CD4-positive, alpha-beta memory T cell (primary cell): ENCODE measurements at regions not wholly inside any gene's neighbourhood (a gene's known extent, or its start where the extent isn't known, plus 50 kb on each side); places are given as distances from the start of the nearest gene placed in this dataset.

Experiments used
- CTCF ChIA-PET: fragments of 350-600 bp; sonication (Branson Sonifier 250); formaldehyde crosslinking; loops from one replicate; lab custom pipeline; 2021; ENCODE audit warnings: inconsistent platforms; ENCODE audit not compliant: partially characterized antibody; lab: Charles Lee
- POLR2A ChIA-PET: fragments of 350-600 bp; sonication (Branson Sonifier 250); formaldehyde crosslinking; loops from one replicate; lab custom pipeline; 2021; ENCODE audit not compliant: partially characterized antibody; lab: Charles Lee
- DNase-seq, 5 donors: peaks; one replicate each; pipeline versions ENCODE4 v3.0.0 to v3.0.0-alpha.2; 2020 to 2022; ENCODE audit warnings: mixed read lengths in 1 of 5
- H3K27ac ChIP-seq: one replicate; pipeline ENCODE4 v1.7.0; 2013; ENCODE audit warnings: low read depth, low read length
- H3K27me3 ChIP-seq: 2 replicates; pipeline ENCODE4 v1.7.0; 2013; ENCODE audit warnings: mild to moderate bottlenecking, low read length, moderate library complexity; ENCODE audit not compliant: insufficient read depth
- H3K36me3 ChIP-seq: 2 replicates; pipeline ENCODE4 v1.7.0; 2013; ENCODE audit warnings: mild to moderate bottlenecking, low read length, moderate library complexity; ENCODE audit not compliant: insufficient read depth
- H3K4me1 ChIP-seq: 2 replicates; pipeline ENCODE4 v1.7.0; 2013; ENCODE audit warnings: mild to moderate bottlenecking, low read length, moderate library complexity; ENCODE audit not compliant: insufficient read depth
- H3K4me3 ChIP-seq, 2 donors: one replicate each; pipeline ENCODE4 v1.7.0; 2013; ENCODE audit warnings: low read length in 2 of 2, mild to moderate bottlenecking in 1 of 2
- H3K9me3 ChIP-seq, 2 donors: one replicate each; pipeline ENCODE4 v1.7.0; 2013; ENCODE audit warnings: low read length in 2 of 2, control low read depth in 1 of 2; ENCODE audit not compliant: control insufficient read depth in 1 of 2
- H3K27ac Mint-ChIP-seq, 7 donors: one replicate each; pipeline ENCODE4 v1.8.0; 2020 to 2021; ENCODE audit warnings: mixed read lengths in 7 of 7, mild to moderate bottlenecking in 6 of 7, inconsistent platforms in 3 of 7, moderate library complexity in 3 of 7
- H3K27me3 Mint-ChIP-seq, 2 donors: one replicate each; pipeline ENCODE4 v1.8.0; 2020 to 2021; ENCODE audit warnings: mixed read lengths in 2 of 2
- H3K36me3 Mint-ChIP-seq, 2 donors: one replicate each; pipeline ENCODE4 v1.8.0; 2020 to 2021; ENCODE audit warnings: mixed read lengths in 2 of 2, inconsistent platforms in 1 of 2, mild to moderate bottlenecking in 1 of 2
- H3K4me1 Mint-ChIP-seq, 4 donors: one replicate each; pipeline ENCODE4 v1.8.0; 2020 to 2021; ENCODE audit warnings: mixed read lengths in 4 of 4, mild to moderate bottlenecking in 1 of 4
- H3K4me3 Mint-ChIP-seq, 8 donors: one replicate each; pipeline ENCODE4 v1.8.0; 2020 to 2021; ENCODE audit warnings: mixed read lengths in 8 of 8, mild to moderate bottlenecking in 7 of 8, moderate library complexity in 6 of 8, inconsistent platforms in 3 of 8
- H3K9me3 Mint-ChIP-seq, 8 donors: one replicate each; pipeline ENCODE4 v1.8.0; 2020 to 2021; ENCODE audit warnings: mixed read lengths in 8 of 8, mild to moderate bottlenecking in 5 of 8, inconsistent platforms in 3 of 8, moderate library complexity in 1 of 8
- intact Hi-C: fragments of 100-400 bp; cut with micrococcal nuclease; formaldehyde crosslinking; loops from one replicate; pipeline ENCODE4 v1.15.1; 2023

DNA sequence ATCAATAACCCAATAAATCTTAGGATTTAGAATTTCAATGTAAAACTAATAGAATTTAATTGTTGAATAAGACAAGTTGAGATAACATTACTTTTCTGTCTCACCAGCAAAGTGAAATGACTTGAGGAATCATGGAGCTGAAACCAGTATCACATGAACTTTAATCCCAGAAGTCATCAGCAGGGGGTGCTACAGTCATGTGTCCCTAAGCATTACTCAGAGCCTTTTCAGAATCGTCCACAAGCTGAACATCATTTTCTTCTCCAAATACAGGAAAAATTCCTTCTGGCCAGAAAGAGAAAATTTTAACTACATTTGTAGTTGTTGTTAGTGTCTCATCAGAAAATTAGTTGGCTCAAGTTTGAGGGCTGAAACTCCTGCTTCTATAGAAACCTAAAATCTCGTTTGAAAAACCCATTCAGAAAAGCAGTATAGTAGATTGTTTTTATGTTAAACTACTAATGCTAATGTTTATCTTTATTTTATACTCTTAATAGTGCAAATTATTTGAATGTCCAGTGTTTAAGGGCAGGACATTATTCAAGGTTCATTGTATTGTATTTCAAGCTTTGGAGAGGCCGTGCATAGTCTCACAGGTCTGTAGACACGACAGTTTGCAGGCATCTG lies 384.1 kb downstream of the PLOD2 start:
- no peak for DNase-seq
- H3K36me3 ChIP-seq = no peaks in the 10 kb centered on the region
- H3K9me3 Mint-ChIP-seq = peaks cover 0 to 11% (median 3%) of the 10 kb centered on the region in 8 donors
- POLR2A ChIA-PET = no interaction called here
- H3K9me3 ChIP-seq = no peaks in the 10 kb centered on the region
- intact Hi-C loops = no loop called here
- H3K36me3 Mint-ChIP-seq = no peaks in the 10 kb centered on the region
- no peaks in the 10 kb centered on the region for H3K4me1 Mint-ChIP-seq
- H3K27me3 Mint-ChIP-seq = no peaks in the 10 kb centered on the region
- H3K27me3 ChIP-seq = no peaks in the 10 kb centered on the region
- no peak overlapping the region for H3K4me3 Mint-ChIP-seq
- CTCF ChIA-PET = no interaction called here
- no peaks in the 10 kb centered on the region for H3K4me1 ChIP-seq
- no peak overlapping the region for H3K4me3 ChIP-seq
- no peak overlapping the region for H3K27ac ChIP-seq
- no peak overlapping the region for H3K27ac Mint-ChIP-seq

DNA sequence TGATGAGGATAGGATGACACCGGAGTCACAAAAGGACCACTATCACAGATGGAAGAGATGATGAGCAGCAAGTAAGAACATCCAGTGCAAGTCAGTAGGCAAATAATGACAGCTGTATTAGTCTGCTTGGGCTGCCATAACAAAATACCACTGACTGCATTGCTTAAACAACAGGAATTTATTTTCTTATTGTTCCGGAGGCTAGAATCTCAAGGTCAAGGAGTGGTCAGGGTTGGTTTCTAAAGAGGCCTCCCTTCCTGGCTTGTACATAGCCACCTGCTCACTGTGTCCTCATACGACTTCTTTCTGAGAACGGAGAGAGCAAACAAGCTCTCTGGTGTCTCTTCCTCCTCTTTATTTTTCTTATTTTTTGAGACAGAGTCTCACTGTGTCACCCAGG lies 380.7 kb downstream of the PLOD2 start:
- Mint-ChIP-seq H3K27me3 (no peaks in the 10 kb centered on the region), H3K4me1 (no peaks in the 10 kb centered on the region), H3K36me3 (no peaks in the 10 kb centered on the region), H3K4me3 (no peak overlapping the region), H3K27ac (no peak overlapping the region), H3K9me3 (peaks cover 0 to 7% (median under 1%) of the 10 kb centered on the region in 8 donors)
- H3K4me1 ChIP-seq = no peaks in the 10 kb centered on the region
- no peaks in the 10 kb centered on the region for H3K27me3 ChIP-seq
- H3K27ac ChIP-seq = no peak overlapping the region
- H3K4me3 ChIP-seq = no peak overlapping the region
- intact Hi-C loops = no loop called here
- H3K9me3 ChIP-seq = no peaks in the 10 kb centered on the region
- H3K36me3 ChIP-seq = no peaks in the 10 kb centered on the region
- CTCF ChIA-PET = no interaction called here
- DNase-seq = no peak
- POLR2A ChIA-PET = no interaction called here

- no peak overlapping the region for H3K4me3 Mint-ChIP-seq
- H3K27me3 Mint-ChIP-seq = no peaks in the 10 kb centered on the region
- no peak overlapping the region for H3K27ac ChIP-seq
- H3K9me3 ChIP-seq = no peaks in the 10 kb centered on the region
- H3K4me3 ChIP-seq = no peak overlapping the region
- ChIA-PET CTCF (no interaction called here), POLR2A (no interaction called here)
- H3K27me3 ChIP-seq = no peaks in the 10 kb centered on the region
- H3K9me3 Mint-ChIP-seq = peaks cover 0 to 7% (median 1%) of the 10 kb centered on the region in 8 donors
- H3K4me1 ChIP-seq = no peaks in the 10 kb centered on the region
- no peak for DNase-seq
- intact Hi-C loops = no loop called here
- no peaks in the 10 kb centered on the region for H3K36me3 Mint-ChIP-seq
- H3K4me1 Mint-ChIP-seq = no peaks in the 10 kb centered on the region
- no peak overlapping the region for H3K27ac Mint-ChIP-seq
- H3K36me3 ChIP-seq = no peaks in the 10 kb centered on the region
Measured at GRCh38 chr3:145785668-145786067, 375.3 kb downstream of the PLOD2 start.

DNA sequence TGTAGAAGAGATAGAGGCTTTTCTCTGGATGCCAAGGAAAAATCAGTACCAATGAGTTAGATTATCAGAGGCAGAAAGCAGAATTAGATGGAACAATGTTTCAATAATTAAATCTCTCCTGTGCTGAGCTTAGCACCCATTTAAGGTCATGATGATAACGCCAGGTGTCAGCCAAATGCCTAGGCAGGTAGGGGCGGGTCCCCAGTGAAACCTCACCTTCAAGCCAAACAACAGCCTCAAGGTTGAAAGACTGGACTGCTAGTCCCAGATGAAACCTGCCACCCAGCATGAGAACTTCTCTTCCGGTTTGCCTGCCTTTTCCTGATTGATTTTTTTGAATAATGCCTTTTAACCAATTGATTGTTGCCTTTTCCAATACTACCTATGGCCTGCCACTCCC lies 363.0 kb downstream of the PLOD2 start:
- POLR2A ChIA-PET = no interaction called here
- CTCF ChIA-PET = no interaction called here
- no peaks in the 10 kb centered on the region for H3K27me3 ChIP-seq
- H3K9me3 Mint-ChIP-seq = peaks cover 2 to 21% (median 9%) of the 10 kb centered on the region in 8 donors
- no peak overlapping the region for H3K4me3 Mint-ChIP-seq
- no peak for DNase-seq
- H3K36me3 ChIP-seq = no peaks in the 10 kb centered on the region
- intact Hi-C loops = no loop called here
- H3K9me3 ChIP-seq = no peaks in the 10 kb centered on the region
- no peak overlapping the region for H3K27ac ChIP-seq
- H3K4me1 Mint-ChIP-seq = no peaks in the 10 kb centered on the region
- H3K27ac Mint-ChIP-seq = no peak overlapping the region
- no peaks in the 10 kb centered on the region for H3K36me3 Mint-ChIP-seq
- H3K4me3 ChIP-seq = no peak overlapping the region
- H3K4me1 ChIP-seq = no peaks in the 10 kb centered on the region
- H3K27me3 Mint-ChIP-seq = no peaks in the 10 kb centered on the region

- Mint-ChIP-seq H3K4me3 (no peak overlapping the region), H3K9me3 (peaks cover 0 to 16% (median 6%) of the 10 kb centered on the region in 8 donors), H3K36me3 (no peaks in the 10 kb centered on the region), H3K27ac (no peak overlapping the region), H3K4me1 (no peaks in the 10 kb centered on the region), H3K27me3 (no peaks in the 10 kb centered on the region)
- ChIA-PET POLR2A (no interaction called here), CTCF (no interaction called here)
- Histone ChIP-seq H3K36me3 (no peaks in the 10 kb centered on the region), H3K4me1 (no peaks in the 10 kb centered on the region), H3K27me3 (no peaks in the 10 kb centered on the region), H3K4me3 (no peak overlapping the region), H3K27ac (no peak overlapping the region), H3K9me3 (no peaks in the 10 kb centered on the region)
- DNase-seq = no peak
- intact Hi-C loops = no loop called here
Measured at GRCh38 chr3:145798696-145799537, 362.1 kb downstream of the PLOD2 start.

- Histone ChIP-seq H3K27me3 (no peaks in the 10 kb centered on the region), H3K4me3 (no peak overlapping the region), H3K4me1 (no peaks in the 10 kb centered on the region), H3K9me3 (no peaks in the 10 kb centered on the region), H3K36me3 (no peaks in the 10 kb centered on the region), H3K27ac (no peak overlapping the region)
- Mint-ChIP-seq H3K36me3 (no peaks in the 10 kb centered on the region), H3K4me1 (no peaks in the 10 kb centered on the region), H3K9me3 (peaks cover 0 to 5% (median 2%) of the 10 kb centered on the region in 8 donors), H3K27me3 (no peaks in the 10 kb centered on the region), H3K4me3 (no peak overlapping the region), H3K27ac (no peak overlapping the region)
- intact Hi-C loops = no loop called here
- CTCF ChIA-PET = no interaction called here
- POLR2A ChIA-PET = no interaction called here
- no peak for DNase-seq
Measured at GRCh38 chr3:145801696-145802095, 359.3 kb downstream of the PLOD2 start.

GRCh38 chr3:145807990-145808389 lies 353.0 kb downstream of the PLOD2 start:
- Mint-ChIP-seq H3K27ac (no peak overlapping the region), H3K4me3 (no peak overlapping the region), H3K27me3 (no peaks in the 10 kb centered on the region), H3K36me3 (no peaks in the 10 kb centered on the region), H3K4me1 (no peaks in the 10 kb centered on the region), H3K9me3 (peaks cover 0 to 3% (median 0%) of the 10 kb centered on the region in 8 donors)
- POLR2A ChIA-PET = no interaction called here
- H3K36me3 ChIP-seq = no peaks in the 10 kb centered on the region
- H3K4me3 ChIP-seq = no peak overlapping the region
- no peaks in the 10 kb centered on the region for H3K27me3 ChIP-seq
- CTCF ChIA-PET = no interaction called here
- H3K9me3 ChIP-seq = no peaks in the 10 kb centered on the region
- DNase-seq = no peak
- intact Hi-C loops = no loop called here
- H3K27ac ChIP-seq = no peak overlapping the region
- H3K4me1 ChIP-seq = no peaks in the 10 kb centered on the region
